Limb (tissue), 2 donors: ENCODE measurements at regions not wholly inside any gene's neighbourhood (a gene's known extent, or its start where the extent isn't known, plus 50 kb on each side); places are given as distances from the start of the nearest gene placed in this dataset.

Experiments used
- DNase-seq, 2 donors: peaks; one replicate each; pipeline ENCODE4 v3.0.0-alpha.2; 2016; ENCODE audit errors: extremely low spot score in 2 of 2

DNA sequence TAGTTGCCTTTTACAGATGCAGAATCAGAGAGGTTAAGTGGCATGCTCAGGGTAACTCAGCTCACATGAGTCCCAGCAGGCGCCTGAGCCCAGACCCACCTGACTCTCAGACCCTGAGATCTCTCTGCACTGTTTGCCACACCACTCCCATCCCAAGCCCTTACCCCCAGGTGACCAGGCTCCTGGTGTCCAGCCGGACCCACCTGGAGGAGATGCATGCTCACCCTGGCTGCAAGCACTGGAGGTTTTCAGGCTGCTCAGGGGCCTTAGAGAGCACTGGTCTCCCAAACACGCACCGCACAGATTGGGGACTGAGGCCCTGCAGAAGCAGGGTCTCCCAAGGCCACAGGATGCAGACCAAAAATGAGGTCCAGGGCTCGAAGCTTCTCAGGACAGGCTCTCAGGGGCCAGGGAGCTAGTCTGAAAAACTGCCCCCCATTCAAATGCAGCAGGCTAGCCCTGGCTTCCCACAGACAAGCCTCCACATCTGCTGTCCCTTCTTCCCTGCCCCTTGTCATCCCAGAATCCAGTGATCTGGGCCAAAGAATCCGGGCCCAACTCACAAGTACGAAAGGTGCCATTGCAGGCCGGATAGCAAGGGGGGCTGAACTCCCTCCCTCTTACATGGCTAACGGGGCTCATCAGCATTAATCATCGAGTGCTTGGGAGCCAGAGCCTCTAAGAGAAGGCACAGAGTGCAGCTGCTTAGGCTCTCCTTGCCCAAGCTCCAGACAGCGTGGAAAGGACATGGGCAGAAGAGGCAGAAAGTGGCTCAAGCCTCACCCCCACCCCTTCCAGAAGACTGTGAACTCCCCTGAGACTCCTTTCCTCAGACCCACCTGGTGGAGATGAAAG, 90.2 kb upstream of the PRR20G start:
- no peak for DNase-seq

GRCh38 chr3:127375151-127375930, 87.5 kb upstream of the PRR20G start:
- DNase-seq, result no peak

DNA sequence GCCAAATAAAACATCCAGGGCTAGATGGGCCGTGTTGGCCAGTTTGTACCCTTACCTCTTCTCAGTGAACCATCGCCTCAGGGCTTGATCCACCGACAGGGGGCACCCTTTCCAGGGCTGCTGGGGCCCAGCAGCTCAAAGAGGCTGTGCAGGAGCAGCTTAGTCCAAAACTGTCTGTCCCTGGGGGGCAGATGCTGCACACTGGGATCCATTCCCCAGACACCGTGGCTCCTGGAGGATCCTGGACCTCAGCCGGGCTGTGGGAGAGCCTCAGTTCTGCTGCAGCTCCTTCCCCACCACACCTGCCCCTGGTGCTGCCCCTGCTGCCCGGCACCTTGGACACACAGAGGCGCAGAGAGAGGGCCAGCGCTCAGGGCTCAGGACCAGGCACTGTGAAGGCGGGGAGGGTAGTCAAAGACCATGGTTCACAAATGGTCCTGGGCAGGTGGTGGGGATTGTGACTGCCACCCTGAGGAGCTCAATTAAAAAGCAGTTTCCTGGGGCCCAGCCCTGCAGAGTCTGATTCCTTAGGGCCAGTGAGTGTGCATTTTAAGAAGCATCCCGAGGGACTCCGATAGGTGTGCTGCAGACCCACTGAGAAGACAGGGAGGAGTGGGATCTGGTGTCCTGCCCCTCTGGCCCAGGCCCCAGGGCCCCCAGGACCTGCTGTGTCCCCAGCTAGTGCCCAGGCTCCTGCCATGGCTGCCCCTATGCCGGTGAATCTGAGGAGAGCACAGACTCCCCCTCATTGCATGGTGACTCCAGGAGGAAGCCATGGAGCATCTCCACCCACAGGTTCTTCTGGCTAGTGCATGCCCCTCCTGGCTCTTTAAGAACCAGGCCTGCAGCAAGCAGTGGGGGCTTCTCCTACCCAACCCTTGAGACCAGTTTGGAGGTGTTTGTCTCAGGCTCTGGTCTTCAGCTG, 86.5 kb upstream of the PRR20G start:
- DNase-seq, result no peak

DNA sequence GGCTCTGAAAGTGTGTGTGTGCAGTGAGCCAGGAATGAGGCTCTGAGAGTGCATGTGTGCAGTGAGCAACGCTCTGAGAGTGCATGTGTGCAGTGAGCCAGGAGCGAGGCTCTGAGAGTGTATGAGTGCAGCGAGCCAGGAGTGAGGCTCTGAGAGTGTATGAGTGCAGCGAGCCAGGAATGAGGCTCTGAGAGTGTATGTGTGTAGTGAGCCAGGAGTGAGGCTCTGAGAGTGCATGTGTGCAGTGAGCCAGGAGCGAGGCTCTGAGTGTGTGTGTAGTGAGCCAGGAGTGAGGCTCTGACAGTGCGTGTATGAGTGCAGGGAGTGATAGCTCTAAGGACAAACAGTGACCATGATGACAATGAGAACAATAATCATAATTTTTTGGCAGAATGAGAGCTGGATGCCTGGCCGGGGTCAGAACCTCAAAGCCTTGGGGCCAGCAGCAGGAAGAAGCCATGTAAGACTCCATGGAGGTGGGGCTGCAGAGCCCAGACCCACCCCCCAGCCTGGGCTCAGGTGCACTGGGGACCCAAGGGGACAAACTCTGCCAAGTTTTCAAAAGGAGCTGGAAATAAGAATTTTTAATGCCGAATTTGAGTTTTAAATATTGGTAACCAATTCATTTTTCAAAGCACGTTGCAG, 85.7 kb upstream of the PRR20G start:
- peak in 1 of 2 donors; percentile 40 for DNase-seq

DNA sequence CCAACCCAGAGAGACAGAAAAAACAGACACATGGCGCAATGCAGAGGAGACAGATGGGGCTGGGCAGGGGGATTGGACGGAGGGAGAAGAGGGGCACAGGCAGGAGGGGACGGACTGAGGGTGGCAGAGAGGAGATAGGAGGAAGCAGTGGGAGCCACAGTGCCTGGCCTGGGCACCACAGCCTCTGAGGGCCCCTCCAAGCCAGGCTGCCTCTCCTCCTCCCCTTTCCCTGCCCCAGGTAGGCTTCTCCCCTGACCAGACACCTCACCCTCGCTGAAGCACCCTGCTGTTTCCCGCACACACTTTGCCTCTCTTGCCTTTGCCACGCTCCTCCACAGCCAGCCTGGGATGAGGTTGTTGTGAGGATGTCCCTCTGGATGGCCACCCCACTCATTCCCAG, 84.0 kb upstream of the PRR20G start:
- DNase-seq, result no peak

DNA sequence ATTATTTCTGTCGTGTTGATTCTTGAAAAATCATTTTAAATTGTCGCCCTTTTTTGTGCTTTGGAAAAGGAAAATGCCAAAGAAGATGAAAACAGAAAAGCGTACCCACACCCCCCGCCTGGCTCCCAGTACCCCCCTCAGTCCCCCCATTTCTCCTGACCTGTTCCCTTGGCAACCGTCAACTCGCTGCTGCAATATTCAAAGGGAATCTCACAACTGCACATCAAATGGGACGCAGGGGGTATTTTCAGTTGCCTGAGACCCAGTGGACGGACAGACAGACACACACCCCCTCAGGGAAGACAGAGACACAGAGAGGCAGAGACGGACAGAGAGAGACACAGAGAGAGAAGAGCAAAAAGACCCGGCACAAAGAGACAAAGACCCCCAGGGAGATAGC, 83.5 kb upstream of the PRR20G start:
- no peak for DNase-seq

DNA sequence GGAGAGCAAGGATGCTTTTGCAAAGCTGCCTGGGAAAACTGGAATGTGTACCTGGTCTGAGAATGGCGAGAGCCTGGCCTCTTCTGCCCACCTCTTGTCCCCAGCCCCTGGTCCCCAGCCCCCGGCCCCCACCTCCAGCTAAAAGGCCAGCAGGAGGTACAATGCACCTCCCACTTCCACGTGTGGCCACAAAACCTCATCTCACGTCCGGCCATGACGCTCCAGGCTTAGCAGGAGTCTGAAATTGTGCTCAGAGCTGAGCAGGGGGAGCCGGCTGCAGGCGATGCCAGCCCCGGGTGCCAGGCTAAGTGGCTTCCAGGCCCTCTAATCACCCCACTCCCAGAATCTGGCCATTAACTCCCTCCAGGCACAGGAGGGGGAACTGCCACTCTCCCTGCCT, 83.1 kb upstream of the PRR20G start:
- DNase-seq, result no peak

DNA sequence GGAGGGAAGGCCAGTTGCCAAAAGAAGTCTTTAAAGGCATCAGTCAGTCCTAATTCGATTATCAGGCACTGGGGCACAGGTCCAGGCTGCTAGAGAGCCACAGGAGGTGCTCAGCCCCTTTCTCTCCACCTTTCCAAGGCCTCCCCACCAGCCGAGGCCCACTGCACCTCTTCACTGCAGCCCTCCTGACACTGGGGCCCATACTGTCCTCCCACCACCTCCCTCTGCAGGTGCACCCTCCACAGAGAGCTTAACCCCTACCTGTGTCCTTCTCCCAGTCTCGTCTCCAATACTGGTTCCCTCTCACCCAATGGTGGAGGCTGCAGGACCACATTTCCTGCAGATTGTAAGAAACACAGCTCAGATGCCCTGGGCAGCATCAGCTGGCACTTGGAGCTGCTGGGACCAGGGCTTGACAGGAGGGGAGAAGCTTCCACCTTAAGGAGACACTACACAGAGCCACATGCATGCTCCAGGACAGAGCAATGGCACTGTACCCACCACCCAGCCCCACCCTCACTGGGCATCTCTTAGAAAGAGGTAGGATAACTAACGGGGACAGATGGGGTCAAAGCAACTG, 81.6 kb upstream of the PRR20G start:
- DNase-seq, result no peak

DNA sequence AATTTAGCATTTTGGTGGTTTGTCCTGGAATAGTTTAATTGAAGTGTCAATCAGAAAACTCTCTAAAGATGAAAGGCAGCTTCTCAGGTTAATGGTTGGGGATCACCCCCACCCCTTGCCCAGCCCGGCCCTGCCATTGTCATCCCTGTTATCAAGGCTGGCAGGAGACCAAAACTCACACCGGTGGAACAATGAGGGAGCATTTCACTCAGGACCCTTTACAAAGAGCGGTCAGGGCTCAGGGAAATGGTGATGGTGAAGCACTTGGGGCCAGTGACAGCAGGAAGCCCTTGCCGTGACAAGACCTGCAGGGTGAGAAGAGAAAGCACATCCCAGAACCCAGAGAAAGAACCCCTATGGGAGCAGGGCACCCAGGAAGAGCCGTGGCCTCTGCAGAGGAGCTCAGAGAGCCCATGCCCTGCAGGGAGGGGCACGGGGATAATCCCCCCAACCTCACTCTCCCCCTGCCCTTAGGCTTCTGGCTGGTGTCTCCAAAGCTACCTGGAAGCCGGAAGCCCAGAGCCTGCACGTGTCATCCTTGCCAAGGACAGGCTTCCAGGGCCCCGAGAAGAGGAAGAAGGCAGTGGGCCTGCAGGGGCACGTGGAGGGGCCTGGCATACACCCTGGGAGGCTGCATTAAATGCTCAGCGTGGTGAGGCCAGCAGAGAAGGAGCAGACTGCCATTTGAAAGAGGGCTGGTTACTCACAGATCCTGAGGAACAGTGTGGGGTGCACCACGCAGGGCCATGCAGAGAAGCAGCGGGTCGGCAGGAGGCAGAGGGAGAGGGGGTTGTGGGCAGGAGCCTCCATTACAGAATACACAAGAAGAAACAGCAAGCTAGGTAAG, 80.6 kb upstream of the PRR20G start:
- DNase-seq, result no peak

DNA sequence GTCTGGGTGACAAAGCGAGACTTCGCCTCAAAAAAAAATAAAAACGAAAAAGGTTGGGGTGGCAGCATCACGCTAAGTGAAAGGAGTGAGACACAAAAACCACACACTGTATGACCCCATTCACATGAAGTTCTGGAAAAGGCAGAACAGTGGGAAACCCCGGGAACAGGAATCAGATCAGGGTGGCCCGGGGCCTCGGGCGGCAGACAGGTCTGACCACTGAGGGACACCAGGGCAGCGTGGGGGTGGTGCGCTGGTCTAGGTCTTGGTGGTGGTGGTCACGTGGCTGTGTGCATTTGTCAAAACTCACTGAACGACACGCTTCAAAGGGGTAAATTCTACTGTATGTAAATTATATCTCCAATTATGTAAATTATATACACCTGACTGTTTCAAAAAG, 79.7 kb upstream of the PRR20G start:
- DNase-seq, result no peak

GRCh38 chr3:127366383-127366782, 78.5 kb upstream of the PRR20G start:
- DNase-seq, result no peak

DNA sequence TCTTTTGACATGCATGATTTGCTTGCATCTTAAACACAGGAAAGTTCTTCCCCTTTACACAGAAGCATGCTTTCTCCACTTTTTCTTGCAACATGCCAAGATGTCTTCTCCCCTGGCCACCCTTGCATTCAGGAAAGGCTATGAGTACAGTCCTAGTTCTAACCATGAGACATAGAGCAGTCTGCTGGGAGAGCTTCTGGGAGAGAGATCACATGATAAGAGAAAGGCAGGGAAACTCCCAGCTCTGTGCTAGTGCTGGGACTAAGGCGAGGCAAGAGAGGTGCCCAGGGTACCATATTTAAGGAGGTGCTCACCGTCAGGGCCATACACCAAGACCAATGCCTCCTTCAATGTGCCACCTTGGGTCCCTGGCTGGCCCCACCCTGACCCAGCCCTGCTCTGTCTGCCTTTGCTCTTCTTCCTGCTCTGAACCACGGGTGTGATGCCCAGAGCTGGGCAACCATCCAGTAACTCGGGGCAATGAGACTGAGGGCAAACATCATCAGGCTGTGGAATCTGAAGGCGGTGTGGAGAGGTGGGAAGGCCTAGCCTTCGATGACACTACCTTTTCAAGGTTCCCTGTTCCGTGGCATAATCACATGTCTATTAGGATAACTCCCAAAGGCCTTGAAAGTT, 77.4 kb upstream of the PRR20G start:
- no peak for DNase-seq

DNA sequence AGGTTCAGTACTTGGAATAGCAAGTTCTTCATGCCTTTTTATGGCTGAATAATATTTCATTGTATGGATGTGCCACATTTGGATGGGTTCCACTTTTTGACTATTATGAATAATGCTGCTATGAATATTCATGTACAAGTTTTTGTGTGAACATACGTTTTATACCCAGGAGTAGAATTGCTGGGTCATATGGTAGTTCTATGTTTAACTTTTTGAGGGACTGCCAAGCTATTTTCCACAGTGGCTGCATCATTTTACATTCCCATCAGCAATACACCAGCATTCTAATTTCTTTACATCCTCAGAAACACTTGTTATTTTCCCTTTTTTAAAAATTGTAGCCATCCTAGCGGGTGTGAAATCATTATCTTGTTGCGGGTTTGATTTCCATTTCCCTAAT, 76.0 kb upstream of the PRR20G start:
- no peak for DNase-seq

DNA sequence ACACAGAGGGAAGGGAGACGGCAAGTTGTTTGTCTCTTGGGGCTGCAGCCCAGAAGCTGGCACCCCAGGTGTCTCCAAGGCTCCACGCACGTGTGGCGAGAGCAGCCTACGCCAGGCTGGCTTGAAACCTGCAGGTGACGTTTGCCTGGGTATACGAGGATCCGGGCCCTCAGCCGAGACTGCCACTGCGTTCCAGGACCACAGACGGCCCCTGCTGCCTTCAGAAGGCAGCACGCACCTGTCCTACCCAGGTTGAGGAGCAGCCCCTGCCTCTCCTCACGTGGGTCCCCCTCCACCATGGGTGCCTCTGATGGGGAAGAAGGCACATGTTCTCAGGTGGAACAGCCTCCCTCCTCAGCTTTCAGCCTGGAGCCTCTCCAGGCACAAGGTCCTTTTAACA, 75.3 kb upstream of the PRR20G start:
- DNase-seq, result no peak

GRCh38 chr3:127360647-127361046, 72.8 kb upstream of the PRR20G start:
- DNase-seq, result no peak

DNA sequence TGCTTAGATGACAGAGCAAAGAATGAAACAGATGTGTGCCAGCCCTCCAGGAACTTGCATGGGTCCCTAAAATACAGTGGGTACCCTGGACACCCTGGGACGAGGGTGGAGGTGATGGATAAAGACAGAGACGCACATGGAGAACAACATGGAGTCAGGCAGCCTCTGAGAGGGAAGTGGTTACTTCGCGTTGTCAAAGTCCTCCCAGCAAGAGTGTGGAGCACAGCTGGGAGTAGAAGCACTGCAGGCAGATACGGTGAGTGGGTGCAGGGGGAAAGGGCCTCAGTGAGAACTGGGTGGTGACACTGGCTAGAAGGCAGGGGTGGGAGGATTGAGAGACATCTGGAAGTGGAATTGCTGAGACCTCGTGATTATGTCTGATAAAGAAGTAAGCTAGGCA, 70.8 kb upstream of the PRR20G start:
- DNase-seq, result no peak

DNA sequence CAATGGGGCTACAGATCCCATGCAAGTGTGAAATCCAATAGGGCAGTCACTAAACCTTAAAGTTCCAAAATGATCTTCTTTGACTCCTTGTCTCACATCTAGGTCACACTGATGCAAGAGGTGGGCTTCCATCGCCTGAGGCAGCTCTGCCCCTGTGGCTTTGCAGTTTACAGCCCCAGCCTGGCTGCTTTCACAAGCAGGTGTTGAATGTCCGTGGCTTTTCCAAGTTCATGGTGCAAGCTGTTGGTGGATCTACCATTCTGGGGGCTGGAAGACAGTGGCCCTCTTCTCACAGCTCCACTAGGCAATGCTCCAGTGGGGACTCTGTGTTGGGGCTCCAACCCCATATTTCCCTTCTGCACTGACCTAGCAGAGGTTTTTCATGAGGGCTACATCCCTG, 68.5 kb upstream of the PRR20G start:
- no peak for DNase-seq

GRCh38 chr3:127354761-127355160, 66.9 kb upstream of the PRR20G start:
- DNase-seq, result no peak

GRCh38 chr3:127352612-127353011, 64.8 kb upstream of the PRR20G start:
- no peak for DNase-seq
